ENCODE measurements at regions not wholly inside any gene's neighbourhood (a gene's known extent, or its start where the extent isn't known, plus 50 kb on each side); places are given as distances from the start of the nearest gene placed in this dataset.

DNA sequence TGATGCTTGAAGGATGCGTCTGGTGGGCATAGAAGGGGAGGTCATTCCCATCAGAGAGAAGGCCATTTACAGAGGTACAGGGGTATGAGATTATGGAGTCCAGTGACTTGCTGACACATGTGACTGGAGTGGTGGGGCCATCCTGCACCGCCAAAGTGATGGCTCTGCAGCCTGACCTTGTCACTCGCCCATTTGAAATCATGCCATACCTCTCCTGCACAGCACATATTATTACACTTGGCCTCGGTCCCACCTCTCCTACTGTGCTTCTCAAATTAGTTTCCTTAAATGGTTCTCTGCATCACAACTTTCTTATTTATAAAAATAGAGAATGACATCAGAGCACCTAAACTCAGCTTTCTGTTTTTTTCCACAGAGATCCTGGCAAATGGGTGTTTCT is 60.7 kb upstream of the HAND2 start:
- no peak for DNase-seq

DNA sequence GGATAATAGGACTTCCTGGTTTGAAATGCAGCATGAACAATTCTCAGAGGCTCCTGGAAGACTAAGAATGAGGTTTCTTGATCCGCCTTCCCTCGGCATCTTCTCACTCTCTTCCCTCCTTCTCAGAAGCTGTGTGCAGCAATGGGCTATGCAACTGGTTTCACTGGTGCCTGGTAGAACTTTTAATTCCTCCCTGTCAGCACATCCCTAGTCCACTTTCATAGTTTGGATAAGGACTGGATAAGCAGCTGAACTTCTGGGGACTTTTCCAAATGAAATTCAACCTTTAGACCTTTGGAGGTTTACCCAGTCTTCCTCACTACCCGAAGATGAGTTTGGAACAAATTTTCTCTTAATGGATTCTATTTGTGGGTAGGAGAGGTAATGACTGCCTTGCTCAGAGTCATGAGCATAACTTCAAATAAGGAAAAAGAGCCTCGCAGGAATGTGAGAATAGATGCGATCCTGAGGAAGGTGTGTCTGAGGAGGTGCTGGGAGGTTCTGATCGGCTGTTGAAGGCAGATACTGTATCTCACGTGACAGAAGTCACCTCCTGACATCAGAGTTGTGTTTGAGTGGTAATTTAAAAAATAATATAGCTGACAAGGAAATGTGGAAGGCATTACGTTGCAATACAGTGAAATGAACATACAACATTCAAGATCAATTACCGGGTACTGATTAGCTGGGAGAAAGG is 56.0 kb upstream of the HAND2 start:
- no peak for DNase-seq

DNA sequence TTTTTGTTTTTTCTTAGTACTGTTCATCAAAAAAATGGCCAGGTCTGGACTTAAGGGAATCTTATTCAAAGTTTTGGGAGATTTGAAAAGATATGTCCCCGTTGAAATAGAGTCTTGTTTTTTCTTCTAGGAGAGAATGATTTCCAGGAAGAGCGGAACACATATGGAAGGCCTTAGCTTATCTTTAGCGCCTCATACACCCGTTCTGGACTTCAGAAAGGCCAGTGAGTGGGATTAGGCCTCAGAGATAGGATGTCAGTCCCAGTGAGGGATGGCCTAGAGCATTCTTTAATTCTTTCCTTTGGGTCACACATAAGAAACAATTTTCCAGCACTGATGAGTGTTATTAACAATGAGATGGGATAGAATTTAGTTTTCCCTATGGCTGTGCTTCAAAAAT is 54.5 kb upstream of the HAND2 start:
- no peak for DNase-seq

All from skin of body (tissue), 1 donor.